GM12864 (cell line): ENCODE measurements at regions not wholly inside any gene's neighbourhood (a gene's known extent, or its start where the extent isn't known, plus 50 kb on each side); places are given as distances from the start of the nearest gene placed in this dataset.
"Not testable (repeated sequence)": the region's sequence is repeated elsewhere in the genome, so short reads cannot be mapped to it uniquely, and the experiment has no call there.

Source experiments
- DNase-seq: peaks from one replicate; pipeline ENCODE4 v3.0.0-alpha.2; 2011; ENCODE audit warnings: low read depth
- H3K4me3 ChIP-seq: 2 replicates; pipeline ENCODE4 v1.5.1; 2011; ENCODE audit warnings: mild to moderate bottlenecking, low read depth, low read length, control low read depth
- CTCF ChIP-seq: IDR thresholded peaks from 2 replicates; pipeline ENCODE4 v1.5.1; 2011; ENCODE audit warnings: low read depth, mild to moderate bottlenecking, moderate library complexity, low read length, control low read depth, inconsistent platforms; ENCODE audit errors: missing control alignments

- no peak for TF ChIP-seq CTCF
- no peak for DNase-seq
- no peak overlapping the region for H3K4me3 ChIP-seq
These were observed 328.2 kb downstream of the DTHD1 start for GRCh38 chr4:36609661-36610060.

- TF ChIP-seq CTCF = no peak
- H3K4me3 ChIP-seq = no peak overlapping the region
- DNase-seq = no peak
These were observed 329.2 kb downstream of the DTHD1 start for GRCh38 chr4:36610628-36611027.

- not testable (repeated sequence) for DNase-seq, H3K4me3 ChIP-seq
These were observed 331.7 kb downstream of the DTHD1 start for GRCh38 chr4:36613142-36613541.

GRCh38 chr4:36614011-36614410 is 332.6 kb downstream of the DTHD1 start:
- H3K4me3 ChIP-seq = no peak overlapping the region
- no peak for TF ChIP-seq CTCF
- no peak for DNase-seq

GRCh38 chr4:36618102-36618501 is 336.7 kb downstream of the DTHD1 start:
- DNase-seq = no peak
- no peak overlapping the region for H3K4me3 ChIP-seq
- no peak for TF ChIP-seq CTCF

- H3K4me3 ChIP-seq = no peak overlapping the region
- DNase-seq = no peak
- no peak for TF ChIP-seq CTCF
These were observed 342.6 kb downstream of the DTHD1 start for GRCh38 chr4:36624030-36624429.

GRCh38 chr4:36638273-36638811 is 356.9 kb downstream of the DTHD1 start:
- DNase-seq = no peak
- TF ChIP-seq CTCF = no peak
- no peak overlapping the region for H3K4me3 ChIP-seq
